ENCODE measurements at regions not wholly inside any gene's neighbourhood (a gene's known extent, or its start where the extent isn't known, plus 50 kb on each side); places are given as distances from the start of the nearest gene placed in this dataset.

DNA sequence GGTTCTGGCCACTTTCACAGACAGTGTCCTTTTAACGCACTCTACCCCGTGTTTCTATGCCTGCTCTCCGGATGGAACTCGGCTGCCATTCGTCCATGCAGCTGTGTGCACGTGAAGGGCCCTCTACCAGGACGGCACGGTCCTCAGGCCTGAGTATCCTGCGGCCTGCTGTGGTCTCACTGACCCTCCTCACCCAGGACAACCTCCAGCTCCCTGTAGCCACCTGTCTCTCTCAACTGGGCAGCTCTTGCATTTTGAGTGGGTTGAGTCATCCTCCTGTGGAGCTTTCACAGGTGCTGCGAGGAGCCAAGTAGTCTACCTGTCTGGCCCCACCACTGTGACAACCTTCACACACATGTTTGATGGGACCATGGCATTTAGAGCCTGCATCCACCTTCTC is 321.7 kb upstream of the TSHZ3 start:
- DNase-seq, result no peak

DNA sequence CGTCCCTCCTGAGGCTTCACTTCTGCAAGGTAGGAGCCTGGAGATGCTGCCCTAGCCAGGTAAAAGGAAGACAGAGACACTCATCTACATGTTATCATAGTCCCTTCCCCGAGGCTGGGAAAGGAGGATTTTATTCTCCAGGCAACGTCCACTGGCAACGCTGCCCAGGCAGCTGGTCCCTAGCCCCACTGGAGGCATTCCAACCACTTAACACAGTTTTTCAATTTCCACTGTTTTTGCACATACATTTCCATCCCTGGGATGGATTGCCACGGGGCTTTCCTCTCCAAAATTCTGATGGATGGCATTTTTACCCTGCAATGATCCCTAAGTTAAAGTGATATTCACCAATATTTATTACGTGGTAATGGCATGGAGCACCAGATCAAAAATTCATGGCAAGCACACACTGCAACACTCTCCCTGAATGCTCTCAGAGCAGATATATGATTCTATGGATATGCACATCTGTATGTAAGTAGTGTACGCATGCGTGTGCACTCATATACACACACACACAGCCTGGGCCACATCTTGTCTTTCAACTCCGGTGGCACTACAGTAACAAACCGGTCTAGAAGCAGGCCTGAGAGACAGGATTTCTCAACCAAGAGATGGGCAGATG is 322.3 kb upstream of the TSHZ3 start:
- DNase-seq, result no peak

DNA sequence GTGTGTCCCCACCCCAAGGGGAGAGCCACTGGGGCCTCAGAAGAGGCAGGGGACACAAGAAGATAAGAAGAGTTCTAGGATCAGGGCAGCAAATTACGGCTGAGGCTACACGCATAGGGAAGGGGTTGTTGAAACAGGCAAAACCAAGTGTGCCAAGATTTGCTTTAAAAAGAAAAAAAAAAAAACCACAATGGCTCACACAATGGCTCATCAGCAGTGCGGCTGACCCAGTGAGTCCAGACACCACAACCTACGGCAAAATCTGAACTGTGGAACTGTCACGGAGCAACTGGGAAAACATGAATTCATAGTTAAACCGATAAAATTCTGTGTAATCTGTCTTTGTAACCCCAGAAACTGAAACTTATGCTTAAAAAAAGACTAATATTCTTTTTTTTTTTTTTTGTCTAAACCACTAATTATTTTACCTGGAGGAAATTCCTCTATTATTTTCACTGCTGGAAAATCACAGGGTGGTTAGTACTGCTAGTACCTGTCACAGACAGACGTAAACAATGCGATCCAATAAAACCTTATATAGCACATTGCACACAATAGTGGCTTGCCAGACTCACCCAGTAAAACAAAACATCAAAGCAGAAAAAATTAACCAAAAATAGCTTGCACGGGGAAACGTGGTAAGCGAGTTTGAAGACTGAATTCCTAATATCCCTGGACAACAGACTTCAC is 325.4 kb upstream of the TSHZ3 start:
- DNase-seq, result no peak

DNA sequence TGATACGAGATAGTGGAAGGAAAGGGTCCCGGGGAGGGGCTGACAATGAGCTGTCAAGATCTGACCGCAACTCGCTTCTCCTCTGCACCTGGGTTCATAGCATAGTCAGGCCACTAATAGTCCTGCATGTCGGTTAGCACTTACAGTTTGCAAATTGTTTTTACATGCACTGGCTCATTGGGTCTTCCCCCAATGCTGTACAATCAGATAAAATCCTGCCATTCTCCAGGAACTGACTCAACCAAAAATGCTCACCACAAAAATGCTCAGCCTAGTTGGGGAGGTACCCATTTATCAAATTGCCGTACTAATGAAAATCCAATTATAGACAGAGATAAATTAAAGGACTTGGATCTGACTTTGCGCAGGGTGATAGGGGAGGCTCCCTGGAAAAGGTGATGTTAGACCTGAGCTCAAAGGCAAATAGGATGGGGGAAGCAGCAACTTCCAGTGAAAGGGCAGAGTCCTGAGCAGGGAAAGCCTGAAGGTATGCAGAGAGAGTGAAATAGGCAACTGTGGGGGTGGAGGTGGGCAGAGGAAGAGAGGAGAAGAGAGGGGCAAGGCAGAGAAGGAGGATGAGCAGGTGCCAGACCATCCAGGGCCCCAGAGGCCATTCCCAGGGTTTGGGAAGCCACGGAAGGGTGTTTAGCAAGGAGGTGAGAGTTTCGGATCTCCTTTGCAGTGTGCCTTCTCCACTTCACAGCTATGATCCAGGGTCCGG is 326.1 kb upstream of the TSHZ3 start:
- DNase-seq, result no peak

DNA sequence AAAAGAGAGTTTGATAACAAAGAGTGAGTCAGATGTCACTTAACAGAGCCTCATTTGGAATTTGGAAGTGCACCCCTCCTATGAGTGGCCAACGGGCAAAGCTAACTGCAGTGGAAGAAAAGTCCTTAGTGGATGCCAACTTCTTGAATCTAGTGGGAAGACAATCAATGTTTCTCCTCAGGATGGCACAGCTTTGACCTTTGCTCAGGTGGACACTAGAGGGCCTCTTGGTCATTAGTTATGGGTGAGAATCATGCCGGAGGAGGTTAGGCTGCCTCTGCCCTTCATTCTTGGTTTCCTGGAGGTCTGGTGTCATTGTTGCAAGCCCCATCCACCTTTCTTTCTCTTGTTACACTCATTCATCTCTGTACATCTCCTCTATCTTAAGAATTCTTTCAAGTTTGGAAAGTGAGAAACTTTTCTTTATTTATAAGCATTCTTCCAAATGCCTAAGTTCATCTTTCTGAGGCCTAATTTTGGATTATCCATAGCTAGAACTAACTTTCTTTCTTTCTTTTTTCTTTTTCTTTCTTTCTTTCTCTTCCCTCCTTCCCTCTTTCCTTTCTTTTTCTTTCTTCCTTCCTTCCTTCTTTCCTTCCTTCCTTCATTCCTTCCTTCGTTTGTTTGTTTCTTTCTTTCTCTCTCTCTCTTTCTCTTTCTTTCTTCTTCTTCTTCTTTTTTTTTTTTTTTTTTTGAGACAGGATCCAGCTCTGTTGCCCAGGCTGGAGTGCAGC is 327.2 kb upstream of the TSHZ3 start:
- DNase-seq, result no peak

DNA sequence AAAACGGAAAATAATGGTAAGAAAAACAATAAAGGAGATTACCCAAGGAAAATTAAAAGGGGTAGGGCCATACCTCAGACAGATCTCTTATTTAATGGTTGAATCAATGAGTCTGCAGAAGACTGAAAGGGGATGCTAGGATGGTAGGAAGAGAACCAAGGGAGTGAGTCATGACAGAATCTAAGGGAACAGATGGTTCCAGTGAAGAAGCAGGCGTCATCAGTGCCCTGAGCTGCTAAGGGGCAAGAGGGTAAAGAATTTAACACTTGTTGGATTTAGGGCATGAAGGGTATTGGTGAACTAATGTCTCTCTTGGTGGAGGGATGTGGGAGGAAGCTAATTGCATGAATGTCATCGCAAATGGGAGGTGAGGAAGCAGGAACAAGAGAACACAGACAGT is 329.2 kb upstream of the TSHZ3 start:
- DNase-seq, result no peak

DNA sequence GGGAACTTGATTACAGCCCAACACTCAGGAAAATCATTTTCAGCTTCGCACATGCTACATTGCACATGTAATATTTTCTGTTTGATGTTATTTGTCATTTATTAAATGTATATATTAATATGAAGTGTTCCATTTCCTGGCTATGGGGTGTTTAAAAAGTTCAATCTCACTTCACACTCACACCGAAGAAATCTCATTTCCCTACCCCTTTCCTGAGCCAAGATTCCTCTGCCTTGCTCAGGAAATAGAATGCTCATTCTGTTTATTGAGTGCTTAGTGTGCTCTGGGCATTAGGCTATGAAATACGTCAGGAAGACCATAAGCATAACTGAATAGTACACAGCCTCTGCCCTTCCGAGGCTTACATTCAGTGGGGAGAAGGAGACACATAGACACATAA is 331.9 kb upstream of the TSHZ3 start:
- no peak for DNase-seq

DNA sequence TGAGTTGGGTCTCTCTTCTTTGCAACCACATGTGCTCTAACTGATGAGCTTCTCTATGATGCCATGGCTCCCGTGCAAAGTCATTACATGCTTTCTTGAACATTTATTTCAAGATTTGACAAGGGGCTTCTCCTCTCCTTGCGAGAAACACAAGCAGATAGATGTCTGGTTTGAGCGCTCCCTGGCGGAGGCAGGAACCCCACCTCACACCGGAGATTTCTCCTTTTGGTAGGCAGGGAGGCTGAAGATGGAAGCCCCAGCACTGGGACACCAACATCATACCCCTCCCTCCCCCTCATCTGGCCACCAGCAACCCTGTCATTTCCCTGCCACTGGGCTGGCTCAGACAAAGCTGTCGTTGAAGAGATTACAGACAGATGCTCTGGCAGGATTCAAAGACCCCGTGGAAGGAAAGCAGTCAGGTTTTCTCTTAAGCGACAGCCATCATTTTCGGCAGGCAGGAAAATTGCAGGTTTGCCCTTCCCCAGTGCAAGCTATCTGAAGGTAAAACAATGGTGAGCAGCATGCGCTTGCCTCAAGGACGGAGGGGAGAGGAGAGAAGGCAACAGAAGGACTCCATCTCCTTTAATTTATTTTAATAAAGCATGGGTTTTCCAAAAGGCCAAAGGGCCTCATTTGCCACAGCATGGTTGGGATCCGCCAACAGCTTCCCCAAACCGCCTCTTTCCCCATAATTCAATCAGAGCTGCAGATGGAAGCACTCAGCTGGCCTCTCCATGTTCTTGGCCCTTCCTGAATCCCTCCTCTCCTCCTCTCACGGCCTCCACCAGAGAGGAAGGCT is 344.1 kb upstream of the TSHZ3 start:
- DNase-seq, result no peak

DNA sequence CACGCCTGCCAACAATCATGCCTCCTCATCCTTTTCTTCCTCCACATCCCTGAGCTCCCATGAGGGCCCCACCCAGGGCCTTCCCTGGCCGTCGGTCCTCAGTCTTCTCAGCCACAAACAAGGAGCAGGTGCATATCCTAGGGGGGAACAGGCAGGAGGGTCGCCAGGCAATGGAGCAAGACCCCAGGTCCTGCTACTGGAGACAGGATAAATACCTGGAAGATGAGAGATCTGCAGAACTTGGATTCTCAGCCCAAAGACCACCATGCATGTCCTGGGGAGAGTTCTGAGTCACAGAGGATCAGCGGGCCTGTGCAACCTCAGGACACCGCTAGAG is 344.7 kb upstream of the TSHZ3 start:
- DNase-seq, result no peak

DNA sequence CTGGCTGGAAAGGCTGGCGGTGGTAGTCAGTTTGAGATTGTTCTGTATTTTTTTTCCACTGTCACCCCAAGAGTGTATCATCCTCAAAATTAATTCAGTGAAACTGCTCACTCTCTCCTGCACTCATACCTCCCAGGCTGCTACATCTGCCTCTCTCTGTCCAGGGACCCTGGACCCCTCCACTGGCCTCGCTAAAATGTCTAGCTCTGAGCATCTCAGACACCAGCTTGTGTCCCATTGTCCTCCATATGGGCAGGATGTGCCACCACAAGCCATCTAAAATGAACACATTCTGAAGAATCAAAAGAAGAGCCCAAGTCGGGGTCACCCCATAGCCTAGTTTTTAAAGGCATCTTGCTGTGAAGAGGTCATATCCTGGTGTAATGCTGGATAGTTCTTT is 345.5 kb upstream of the TSHZ3 start:
- no peak for DNase-seq

DNA sequence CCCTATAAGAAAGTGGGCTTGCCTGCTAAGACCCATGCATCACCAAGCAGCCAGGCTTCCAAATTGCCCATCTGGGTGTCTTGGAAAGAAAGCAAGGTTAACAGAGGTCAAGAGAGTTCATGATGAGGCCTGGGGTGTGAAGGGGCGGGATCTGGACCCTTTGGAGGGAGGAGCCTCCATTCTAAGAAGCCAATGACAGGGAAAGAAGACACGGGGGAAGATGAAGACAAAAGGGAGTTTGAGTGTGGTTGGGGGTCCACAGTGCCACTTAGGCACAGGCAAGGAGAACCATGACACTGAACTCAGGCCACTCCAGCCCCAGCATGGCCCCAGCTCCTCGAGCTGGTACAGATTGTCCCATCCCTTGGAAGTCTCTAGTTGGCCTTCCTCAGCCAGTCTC is 350.2 kb upstream of the TSHZ3 start:
- no peak for DNase-seq

DNA sequence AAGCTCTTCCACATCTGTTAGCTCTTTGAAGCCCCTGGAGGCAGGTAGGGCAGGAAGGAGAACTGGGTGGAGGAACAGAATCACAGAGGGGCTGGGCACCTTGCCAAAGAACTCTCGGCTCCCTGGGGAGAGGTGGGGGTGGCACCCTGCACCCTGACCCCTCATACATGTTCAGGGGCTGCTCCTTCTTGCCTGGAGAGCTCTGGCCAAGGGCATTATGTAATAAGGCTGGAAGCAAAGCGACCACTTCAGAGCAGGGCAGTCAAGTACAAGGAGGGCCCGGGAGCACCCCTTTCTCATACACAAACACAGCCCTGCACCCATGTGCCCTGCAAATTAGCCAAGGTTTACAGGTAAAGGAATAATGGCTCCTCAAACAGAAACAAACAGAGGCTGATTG is 351.9 kb upstream of the TSHZ3 start:
- DNase-seq, result no peak

DNA sequence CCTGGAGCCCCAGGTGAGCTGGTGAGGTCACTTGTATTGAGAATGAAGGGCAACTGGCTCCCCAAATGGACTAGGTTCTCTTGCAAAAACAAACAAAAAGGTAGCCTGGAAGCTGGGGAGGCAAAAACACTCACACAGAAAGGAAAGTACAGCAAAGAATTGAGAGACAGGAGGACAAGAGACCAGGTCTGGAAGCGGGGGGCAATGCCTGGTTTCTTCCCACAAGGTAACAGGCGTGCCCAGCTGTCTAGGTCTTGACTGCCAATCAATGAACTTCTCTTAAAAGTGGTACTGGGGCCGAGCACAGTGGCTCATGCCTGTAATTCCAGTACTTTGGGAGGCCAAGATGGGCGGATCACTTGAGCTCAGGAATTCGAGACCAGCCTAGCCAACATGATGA is 356.4 kb upstream of the TSHZ3 start:
- no peak for DNase-seq

DNA sequence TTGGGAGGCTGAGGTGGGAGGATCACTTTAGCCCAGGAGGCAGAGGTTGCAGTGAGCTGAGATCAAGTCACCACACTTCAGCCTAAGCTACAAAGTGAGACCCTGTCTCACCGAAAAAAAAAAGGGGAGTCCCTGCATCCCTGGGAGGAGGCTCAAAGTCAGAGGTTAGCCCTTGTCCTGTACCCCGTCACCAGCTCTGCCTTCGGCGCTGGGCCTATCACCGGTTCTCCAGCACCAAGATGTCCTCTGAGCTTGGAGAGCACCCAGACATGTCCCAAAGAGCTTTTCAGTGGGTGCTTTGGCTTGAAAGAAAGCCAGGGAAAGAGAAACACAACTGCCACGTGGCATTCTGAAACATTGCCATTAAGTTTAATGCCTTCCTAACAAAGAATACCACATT is 356.9 kb upstream of the TSHZ3 start:
- DNase-seq, result no peak

DNA sequence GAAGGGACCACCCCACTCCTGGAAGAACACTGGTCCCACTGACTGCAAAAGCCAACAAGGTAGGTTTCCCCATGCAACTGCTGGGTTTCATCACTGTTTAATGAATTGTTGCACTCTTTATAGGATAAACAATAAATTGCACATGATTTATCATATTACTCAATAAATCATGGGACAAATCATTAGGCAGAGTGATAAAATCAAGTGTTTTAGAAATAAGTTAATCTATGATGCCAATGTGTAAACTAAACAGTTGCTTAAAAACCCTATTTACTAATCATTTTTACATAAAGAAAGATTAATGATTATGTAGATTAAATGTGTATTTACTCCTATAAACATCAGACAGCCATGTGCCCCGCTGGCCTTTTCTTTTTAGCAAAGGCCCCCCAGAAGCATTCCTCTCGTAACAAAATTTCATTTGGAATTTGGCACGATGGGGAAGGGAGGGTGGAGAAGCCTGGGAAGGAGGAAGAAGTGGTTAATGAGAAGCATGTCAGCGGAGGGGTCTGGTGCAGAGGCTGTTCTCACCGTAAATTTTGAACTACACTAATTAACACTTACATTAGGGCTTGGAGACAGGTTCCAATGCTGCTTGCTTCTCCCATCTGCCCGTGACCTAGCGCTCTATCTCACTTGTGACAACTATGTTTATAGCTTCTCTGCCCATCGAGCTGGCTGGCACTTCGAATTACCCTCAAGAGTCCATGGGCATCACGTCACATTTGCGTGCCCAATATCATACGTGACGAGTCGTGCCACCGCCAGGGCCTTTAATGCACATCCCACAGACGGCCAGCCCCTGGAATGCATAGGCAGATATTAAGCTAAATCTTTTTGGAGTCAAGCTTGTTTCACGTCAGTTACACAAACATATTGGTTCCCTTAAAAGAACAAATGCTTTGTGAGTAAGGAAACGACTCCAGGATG is 357.7 kb upstream of the TSHZ3 start:
- no peak for DNase-seq

DNA sequence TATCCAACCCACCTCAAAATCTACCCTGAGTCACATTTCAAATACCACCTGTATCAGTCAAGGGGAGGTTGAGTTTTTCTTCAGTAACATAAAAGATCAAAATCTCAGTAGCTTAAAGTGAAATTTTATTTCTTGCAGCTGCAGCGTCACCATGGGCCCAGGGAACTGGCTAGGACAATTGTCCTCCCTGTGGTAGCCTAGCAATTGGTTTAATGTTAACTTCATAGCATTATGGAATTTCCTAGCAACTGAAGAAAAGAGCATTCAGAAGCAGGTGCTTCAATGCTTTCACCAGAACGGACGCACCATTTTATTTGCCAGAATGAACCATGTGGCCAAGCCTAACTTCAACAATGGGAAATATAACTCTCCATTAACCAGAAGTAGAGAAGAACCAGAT is 359.3 kb upstream of the TSHZ3 start:
- DNase-seq, result no peak

DNA sequence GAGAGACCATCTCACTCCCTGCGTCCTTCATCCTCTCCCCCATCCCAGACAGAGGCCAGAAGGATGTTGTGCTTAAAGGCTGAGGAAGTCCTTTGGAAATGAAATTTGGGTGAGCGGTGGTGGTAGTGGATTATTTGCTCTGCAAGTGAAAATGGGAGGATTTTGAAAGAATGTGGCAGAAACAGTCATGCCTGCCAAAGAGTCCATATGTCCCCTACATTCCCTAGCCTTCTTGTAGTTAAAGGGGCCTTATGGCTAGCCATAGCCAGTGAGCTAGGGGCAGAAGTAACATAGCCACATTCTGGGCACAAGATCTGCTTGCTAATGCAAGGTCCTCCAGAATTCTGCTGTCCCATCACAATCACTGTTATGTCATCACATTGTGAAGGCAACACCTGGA is 360.2 kb upstream of the TSHZ3 start:
- DNase-seq, result no peak

DNA sequence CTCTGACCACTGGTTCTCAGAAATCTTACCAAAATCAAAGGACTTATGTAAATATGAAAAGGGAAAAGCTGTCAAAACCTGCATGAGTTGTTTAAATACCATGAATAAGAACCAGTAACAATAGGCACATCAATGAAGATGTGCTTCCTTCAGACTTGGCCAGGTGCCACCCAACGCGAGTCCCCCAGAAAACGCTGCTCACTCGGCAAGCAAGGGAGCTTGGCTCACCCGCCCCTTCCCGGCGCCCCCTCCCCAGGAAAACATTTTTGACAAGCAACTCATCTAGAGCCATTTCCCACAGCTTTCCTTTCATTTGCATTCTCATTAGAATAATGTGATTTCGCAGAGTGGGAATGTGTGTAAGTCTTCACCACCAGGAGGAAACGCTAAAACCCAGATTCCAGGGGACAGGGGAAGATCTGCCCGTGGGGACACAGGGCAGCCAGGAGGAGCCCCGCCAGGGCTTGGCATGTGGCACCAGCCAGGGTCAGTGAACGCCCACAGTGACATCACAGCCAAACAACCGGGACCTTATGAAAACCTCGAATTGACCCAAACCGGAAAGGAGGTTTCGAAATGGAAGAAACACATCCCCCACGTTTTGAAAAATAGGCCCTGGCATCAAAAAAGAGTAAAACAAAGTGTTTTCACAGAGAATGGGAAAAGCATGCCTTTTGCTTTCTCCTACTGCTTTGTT is 366.2 kb upstream of the TSHZ3 start:
- DNase-seq, result no peak

DNA sequence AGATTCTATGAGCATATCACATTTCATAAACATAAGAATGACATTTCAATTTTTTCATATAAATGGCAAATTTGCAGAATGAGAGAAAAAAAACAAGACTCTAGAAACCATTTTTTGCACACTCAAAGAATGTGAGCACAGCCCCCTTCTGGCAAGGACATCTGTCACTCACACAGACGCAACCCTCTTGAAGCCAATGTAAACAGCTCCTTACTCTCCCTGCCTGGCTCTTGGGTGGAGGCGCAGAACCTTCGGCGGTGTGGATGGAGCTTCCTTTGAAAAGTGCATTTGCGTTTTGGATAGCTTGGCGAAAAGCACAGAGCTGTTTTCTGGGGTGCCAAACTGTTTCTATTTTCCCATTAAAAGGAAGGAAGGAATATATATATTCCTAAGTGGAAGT is 367.6 kb upstream of the TSHZ3 start:
- DNase-seq, result no peak

DNA sequence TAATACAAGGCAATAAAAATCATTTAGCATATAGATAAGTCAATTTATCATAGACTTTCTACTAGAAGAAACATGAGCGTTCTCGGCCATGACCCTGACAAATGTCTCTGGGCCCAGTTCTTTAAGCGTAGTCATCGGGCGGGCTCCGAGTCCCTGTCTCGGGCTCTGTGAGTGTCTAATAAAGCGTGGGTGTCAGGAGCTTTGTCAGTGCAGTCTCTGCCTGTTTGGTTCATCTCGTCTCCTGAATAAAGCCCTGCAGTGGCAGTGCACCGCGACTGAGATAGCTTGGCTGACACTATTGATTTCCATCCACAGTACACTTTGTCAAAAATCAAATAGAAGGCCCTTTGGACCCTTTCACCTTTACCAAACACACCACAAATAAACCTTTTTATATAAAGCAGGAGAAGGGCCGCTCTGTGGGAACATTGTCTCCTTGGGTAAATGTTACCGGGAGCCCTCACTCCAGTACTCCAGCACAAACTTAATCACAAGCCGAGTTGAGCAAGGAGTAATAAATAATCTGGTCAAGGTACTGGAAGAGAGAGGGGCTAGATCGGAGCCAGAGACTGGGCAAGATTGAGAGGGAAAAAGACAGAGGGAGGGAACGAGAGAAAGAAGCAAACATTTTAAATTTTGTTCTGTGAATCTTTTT is 368.2 kb upstream of the TSHZ3 start:
- no peak for DNase-seq

DNA sequence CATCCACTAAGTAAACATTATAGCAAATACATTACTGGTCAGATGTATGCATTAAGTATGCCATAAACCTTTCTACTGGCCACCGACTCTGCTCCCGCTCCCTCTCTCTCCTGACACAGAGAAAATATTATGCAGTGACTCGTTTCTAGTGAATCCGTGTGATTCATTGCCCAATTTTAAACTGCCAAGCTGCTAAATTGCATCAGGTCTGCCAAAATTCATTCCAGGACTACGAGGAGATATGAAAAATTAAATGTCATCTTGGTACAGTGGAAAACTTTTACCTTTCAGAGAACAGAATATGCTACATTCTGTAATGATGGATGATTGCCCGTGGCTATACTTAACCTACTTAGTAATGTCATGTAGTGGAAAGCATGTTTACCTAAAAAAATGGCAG is 368.8 kb upstream of the TSHZ3 start:
- DNase-seq, result no peak

Measured in amniotic stem cell (primary cell).